SK-N-SH treated with all-trans-retinoic acid at 6 μM for 48 hours (cell line): ENCODE measurements at regions not wholly inside any gene's neighbourhood (a gene's known extent, or its start where the extent isn't known, plus 50 kb on each side); places are given as distances from the start of the nearest gene placed in this dataset.

Experiments used
- ARNTL ChIP-seq: fragments of 450-650 bp; formaldehyde crosslinking; IDR thresholded peaks from 2 replicates; pipeline ENCODE4 v1.5.0; 2020; ENCODE audit warnings: low read depth, mild to moderate bottlenecking, moderate library complexity, borderline replicate concordance
- CREB5 ChIP-seq: fragments of 250-450 bp; sonication (Bioruptor Pico); IDR thresholded peaks from 2 replicates; pipeline ENCODE4 v1.5.1; 2020; ENCODE audit warnings: low read depth, mild to moderate bottlenecking, moderate library complexity
- PATZ1 ChIP-seq: fragments of 250-450 bp; sonication (Bioruptor Pico); IDR thresholded peaks from 2 replicates; pipeline ENCODE4 v1.8.0; 2020; ENCODE audit warnings: mild to moderate bottlenecking, moderate library complexity, borderline replicate concordance
- PPARA ChIP-seq: fragments of 250-450 bp; sonication (Bioruptor Pico); IDR thresholded peaks from 2 replicates; pipeline ENCODE4 v1.5.0; 2020; ENCODE audit warnings: mild to moderate bottlenecking, borderline replicate concordance
- TCF4 ChIP-seq: fragments of 250-450 bp; sonication (Bioruptor Pico); IDR thresholded peaks from 2 replicates; pipeline ENCODE4 v1.8.0; 2021; ENCODE audit warnings: mild to moderate bottlenecking, moderate library complexity, borderline replicate concordance
- TOX ChIP-seq: fragments of 250-450 bp; sonication (Bioruptor Pico); IDR thresholded peaks from 2 replicates; pipeline ENCODE4 v1.8.0; 2021; ENCODE audit warnings: mild to moderate bottlenecking, moderate library complexity, borderline replicate concordance
- TSHZ2 ChIP-seq: fragments of 250-450 bp; sonication (Bioruptor Pico); IDR thresholded peaks from 2 replicates; pipeline ENCODE4 v1.5.0; 2020; ENCODE audit warnings: mild to moderate bottlenecking, moderate library complexity
- ZFP30 ChIP-seq: fragments of 450-650 bp; formaldehyde crosslinking; IDR thresholded peaks from 2 replicates; pipeline ENCODE4 v1.5.0; 2022; ENCODE audit warnings: mild to moderate bottlenecking, moderate library complexity
- ZNF565 ChIP-seq: fragments of 450-650 bp; formaldehyde crosslinking; conservative IDR thresholded peaks from 2 replicates; pipeline ENCODE4 v1.5.0; 2020; ENCODE audit warnings: low read depth, mild to moderate bottlenecking, moderate library complexity
- ZNF70 ChIP-seq: fragments of 450-650 bp; formaldehyde crosslinking; IDR thresholded peaks from 2 replicates; pipeline ENCODE4 v1.5.0; 2020; ENCODE audit warnings: mild to moderate bottlenecking, moderate library complexity
- ZNF8 ChIP-seq: fragments of 450-650 bp; formaldehyde crosslinking; IDR thresholded peaks from 2 replicates; pipeline ENCODE4 v1.5.0; 2020; ENCODE audit warnings: mild to moderate bottlenecking, moderate library complexity

- no peak for TF ChIP-seq ZNF70
- no peak for TF ChIP-seq ARNTL (CRISPR knock-in tag)
- TF ChIP-seq TSHZ2 (CRISPR knock-in tag): no peak
- no peak for TF ChIP-seq ZNF8 (CRISPR knock-in tag)
- no peak for TF ChIP-seq PPARA (CRISPR knock-in tag)
- TF ChIP-seq PATZ1 (CRISPR knock-in tag): no peak
- TF ChIP-seq ZFP30 (CRISPR knock-in tag): no peak
- TF ChIP-seq TOX: no peak
- TF ChIP-seq ZNF565 (CRISPR knock-in tag): no peak
- TF ChIP-seq CREB5 (CRISPR knock-in tag): no peak
- no peak for TF ChIP-seq TCF4 (CRISPR knock-in tag)
Measured at GRCh38 chr21:16870103-16870502, 642.7 kb upstream of the CXADR start.
